Lung microvascular endothelial cell (primary cell): ENCODE measurements at regions not wholly inside any gene's neighbourhood (a gene's known extent, or its start where the extent isn't known, plus 50 kb on each side); places are given as distances from the start of the nearest gene placed in this dataset.
"Not testable (repeated sequence)": the region's sequence is repeated elsewhere in the genome, so short reads cannot be mapped to it uniquely, and the experiment has no call there.

Source experiments
- DNase-seq, 2 donors: peaks; one replicate each; pipeline versions ENCODE4 v3.0.0 to v3.0.0-alpha.2; 2010; ENCODE audit warnings: low read depth in 2 of 2

DNA sequence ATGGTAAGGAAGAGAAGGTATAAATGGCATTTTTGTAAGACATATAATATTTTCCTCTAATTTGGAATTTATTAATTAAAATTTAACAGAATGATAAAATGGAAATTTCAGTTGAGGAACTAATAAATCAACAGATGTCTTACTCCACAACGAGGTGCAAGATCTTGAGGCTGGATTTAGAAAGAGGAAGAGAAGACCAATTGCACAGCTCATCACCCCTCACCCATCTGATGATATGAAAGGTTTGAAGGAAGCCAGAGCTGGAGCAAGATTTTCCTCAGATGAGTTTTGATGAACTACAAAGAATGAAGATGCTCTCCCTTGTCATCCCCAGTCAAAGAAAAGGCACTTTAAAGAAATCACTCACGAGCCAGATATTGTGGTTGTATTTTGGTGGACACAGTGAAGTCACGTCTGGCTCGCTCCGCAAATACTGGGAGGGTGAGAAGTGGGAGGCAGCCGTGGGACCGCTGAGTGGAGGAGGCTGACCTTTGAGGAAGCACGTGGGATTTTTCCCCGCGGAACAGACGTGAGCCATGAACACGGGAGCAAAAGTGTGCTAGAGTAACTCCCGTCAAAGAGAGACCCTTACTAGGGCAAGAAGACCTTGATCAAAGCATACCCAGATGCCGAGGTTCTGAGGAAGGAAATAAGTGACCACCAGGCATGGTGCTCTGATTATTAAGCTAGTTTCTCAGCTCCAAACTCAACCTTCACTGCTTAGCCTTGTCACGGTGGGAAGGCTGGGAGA, 511.4 kb downstream of the RNF144A start:
- DNase-seq, result no peak

- DNase-seq, result no peak
These were observed 512.5 kb downstream of the RNF144A start for GRCh38 chr2:7429733-7430132.

- DNase-seq, result no peak
These were observed 513.2 kb downstream of the RNF144A start for GRCh38 chr2:7430421-7430868.

- no peak for DNase-seq
These were observed 513.8 kb downstream of the RNF144A start for GRCh38 chr2:7430869-7431641.

DNA sequence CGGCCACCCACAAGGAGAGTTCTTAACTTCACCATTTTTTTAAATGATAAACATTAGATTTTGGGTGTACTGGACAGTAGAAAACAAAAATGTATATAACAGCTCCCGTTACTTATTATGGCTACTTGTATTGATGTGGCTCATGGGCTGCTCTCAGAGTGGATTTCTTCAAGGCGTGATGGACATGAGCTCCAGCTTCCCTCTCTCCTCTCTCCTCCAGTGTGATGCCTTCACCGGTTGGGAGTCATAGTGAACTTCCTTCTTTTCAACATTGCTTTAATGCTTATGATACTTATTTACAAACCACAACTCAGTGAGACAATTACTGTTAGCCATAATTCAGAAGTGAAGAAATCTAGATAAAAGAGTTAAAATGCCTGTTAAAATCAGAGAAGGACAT, 515.2 kb downstream of the RNF144A start:
- DNase-seq, result no peak

GRCh38 chr2:7436096-7436906, 519.1 kb downstream of the RNF144A start:
- no peak for DNase-seq

DNA sequence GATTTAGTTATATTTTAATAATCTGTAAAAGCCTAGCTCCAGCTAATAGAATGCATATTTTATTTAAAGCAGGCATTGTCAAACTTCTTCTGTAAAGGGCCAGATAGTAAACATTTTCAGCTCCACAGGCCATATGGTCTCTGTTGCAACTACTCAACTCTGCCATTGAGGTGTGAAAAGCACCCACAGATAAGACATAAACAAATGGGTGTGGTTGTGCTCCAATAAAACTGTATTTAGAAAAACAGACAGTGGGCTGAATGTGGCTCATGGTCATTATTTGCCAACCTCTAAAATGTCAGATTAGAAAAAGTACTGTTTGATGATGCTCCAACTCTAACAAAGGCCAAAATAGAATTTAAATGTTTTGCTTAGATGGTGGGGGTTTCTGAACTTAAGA, 519.9 kb downstream of the RNF144A start:
- DNase-seq, result no peak

DNA sequence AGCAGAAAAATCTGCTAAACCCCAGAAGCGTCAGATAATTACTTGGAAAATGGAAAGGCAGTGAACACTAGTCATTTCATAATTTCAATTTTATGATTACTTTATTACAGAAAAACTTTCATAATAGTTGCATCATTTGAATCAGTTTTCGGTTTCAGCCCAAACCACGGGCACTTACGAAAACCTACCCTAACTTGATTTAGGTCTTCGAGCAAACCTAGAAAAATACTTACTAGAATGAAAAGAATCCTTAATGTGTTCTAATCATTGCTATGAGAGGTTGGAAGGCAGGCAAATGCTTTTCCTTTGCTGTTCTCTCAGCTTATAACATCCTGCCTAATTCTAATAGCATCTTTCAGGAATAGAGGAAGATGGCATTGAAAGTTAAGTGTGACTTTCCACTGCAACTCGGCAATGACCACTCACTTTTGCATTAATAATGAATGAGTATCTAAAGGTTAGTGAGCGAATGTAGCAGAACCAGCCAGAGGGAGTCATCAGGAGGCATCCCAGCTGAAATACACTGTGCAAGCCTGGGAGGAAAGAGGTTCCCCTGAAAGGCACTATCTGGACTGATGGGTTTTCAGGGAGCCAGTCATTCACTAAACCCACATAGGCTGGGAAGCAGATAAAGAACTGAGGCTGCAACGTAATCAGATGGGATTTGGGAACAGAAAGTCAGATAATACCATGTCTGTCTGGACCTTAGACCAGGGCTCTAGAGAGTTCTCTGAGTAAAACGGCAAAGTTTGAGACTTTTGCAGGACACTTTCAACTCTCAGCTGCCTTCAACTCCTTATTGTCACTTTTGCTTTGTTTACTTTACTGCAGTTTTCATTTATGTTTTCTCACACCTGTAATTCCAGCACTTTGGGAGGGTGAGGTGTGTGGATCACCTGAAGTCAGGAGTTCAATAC, 520.8 kb downstream of the RNF144A start:
- DNase-seq, result no peak

- no peak for DNase-seq
These were observed 521.6 kb downstream of the RNF144A start for GRCh38 chr2:7438855-7439254.

GRCh38 chr2:7440977-7441376, 523.8 kb downstream of the RNF144A start:
- DNase-seq, result no peak

DNA sequence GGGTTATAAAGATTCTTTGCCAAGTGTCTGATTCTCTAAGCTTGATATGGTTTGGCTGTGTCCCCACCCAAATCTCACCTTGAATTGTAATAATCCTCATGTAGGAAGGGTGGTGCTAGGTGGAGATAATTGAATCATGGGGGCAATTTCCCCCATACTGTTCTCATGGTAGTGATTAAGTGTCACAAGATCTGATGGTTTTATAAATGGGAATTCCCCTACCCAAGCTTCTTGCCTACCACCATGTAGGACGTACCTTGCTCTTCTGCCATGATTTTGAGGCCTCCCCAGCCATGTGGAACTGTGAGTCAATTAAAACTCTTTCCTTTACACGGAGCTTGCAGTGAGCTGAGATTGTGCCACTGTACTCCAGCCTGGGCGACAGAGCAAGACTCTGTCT, 524.6 kb downstream of the RNF144A start:
- DNase-seq, result not testable (repeated sequence)

DNA sequence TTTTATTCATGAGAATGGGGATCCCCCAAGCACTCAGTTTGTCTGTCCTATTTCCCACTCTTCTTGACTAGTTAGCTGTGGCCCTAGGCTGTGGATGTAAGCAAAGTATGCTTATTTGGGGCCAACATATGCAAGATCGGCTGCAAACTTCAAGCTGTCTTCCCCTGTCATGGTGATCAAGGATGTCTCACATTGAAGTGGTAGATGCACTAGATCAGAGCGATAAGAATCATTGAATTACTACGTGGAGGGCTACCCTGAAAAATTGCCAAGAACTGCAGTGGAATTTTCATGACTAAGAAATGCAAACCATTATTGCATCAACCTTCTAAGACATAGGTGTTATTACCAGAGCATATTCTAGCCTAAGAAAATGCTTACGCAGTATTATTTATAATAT, 527.4 kb downstream of the RNF144A start:
- no peak for DNase-seq

DNA sequence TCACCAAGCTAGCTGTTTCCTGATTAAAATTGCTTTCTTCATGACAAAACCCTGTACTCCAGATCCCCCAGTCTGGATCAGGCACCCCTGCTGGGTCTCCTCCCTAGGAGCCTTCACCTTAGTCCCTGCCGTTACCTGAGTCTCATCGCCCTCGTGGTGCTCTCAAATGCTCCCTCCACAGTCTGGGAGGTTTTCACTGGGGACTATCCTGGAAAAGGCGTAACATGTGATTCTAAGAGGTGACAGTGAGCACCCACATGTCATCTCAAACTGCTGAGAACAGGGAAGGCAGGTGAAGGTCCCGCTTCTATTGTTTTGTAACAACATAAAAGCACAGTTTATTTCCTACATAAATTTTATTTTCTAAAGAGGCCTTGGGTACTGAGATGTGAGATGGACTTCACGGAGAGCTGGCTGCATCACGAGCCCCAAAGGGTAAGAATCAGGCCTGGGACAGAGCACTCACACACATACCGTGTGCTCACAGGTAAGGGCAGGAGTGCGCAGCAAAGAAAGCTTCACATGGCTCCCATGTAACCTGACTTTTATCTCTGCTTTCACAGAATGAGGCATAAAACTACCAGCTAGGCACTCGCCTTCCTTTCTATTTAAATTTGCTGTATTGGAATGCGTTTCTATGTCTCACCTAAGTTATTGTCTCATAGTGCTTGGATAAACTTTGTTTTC, 531.5 kb downstream of the RNF144A start:
- no peak for DNase-seq

DNA sequence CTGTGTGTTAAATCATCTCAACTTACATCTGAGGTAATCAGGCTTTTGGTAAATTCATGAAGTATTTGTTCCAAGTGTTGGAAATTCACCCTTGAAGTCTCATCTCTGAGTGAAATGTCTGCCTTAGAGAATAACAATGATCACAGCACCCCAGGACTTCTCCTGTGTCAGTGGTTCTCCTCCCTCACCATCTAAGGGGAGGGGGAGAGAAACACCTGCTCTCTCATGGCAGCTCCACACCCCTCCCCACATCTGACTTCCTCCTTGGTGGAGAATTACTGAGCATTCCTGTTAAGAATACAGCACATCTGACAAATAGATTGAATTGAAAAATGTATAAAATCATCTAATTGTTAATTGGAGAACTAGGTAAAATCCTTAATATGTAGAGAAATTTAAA, 532.1 kb downstream of the RNF144A start:
- no peak for DNase-seq

DNA sequence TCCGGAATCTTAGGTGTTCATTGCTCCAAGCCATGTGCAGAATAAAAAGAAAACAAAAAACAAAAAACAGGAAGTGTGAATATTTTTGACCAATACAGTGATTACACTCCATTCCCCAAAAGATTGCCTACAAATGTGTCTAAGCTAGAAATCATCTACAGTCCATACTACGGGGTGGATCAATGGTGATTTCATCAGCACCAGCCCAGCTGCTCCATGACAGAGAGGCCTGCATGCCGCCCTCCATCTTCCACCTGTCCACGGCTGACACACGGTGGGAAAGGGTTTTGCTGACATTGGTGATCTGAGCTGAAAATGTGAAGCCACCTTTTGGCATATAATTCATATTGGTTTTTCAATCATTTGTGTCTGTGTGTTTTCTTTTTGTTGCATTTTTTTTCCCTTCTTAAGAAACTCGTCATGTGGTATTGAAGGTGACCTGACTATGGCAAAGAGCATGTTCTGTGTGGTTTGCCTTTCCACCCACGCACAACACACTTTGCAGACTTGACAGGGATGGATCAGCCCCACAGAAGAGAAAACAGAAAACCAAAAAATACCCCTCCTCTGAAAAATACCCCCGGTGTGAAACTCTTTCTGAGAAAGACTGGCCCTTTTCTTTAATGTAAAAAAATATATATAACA, 533.1 kb downstream of the RNF144A start:
- no peak for DNase-seq

GRCh38 chr2:7450833-7451190, 533.6 kb downstream of the RNF144A start:
- DNase-seq, result no peak

DNA sequence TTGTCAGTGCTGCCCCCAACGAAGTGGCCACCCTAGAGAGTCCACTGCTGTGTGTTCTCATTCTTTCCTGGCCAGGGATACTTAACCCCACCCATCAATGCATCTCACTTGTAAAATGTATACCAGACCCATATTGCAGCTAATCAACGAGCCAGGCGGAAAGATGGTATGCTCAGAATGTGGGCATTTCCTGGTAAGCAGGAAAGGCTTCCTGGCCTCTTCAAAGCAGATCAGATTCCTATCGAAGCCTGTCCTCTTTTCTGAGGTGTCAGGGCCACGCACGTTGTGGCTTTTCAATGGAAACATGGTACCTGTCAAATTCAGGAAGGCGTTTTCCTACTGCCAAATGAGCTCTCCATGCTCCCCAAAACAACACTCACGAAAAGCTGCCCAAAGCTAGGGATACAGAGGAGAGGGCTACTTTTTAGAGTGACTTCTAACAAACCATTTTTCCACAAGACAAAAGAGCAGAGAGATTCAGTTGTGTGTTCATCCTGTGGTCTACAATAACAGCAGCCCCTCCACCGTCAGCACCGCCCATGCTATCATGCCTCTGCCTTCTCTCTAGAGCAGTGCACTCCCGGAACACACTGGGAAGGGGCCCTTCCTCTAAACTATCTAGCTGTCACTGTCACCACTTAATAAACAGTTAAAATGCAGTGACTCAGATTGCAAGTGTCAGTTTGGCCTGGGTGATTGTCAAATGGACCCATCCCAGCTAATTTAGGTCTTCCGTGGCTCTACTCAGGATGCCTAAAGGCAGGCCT, 535.1 kb downstream of the RNF144A start:
- no peak for DNase-seq

DNA sequence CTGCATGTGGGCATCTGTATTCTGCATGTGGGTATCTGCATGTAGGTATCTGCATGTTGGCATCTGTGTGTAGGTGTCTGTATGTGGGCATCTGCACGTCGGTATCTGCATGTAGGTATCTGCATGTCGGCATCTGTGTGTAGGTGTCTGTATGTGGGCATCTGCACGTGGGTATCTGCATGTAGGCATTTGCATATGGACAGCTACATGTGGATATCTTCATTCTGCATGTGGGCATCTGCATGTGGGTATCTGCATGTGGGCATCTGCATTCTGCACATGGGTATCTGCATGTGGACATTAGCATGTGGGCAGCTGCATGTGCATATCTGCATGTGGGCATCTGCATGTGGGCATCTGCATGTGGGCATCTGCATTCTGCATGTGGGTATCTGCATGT, 537.4 kb downstream of the RNF144A start:
- DNase-seq, result no peak

GRCh38 chr2:7456762-7457161, 539.5 kb downstream of the RNF144A start:
- no peak for DNase-seq
